ENCODE measurements at regions not wholly inside any gene's neighbourhood (a gene's known extent, or its start where the extent isn't known, plus 50 kb on each side); places are given as distances from the start of the nearest gene placed in this dataset.

DNA sequence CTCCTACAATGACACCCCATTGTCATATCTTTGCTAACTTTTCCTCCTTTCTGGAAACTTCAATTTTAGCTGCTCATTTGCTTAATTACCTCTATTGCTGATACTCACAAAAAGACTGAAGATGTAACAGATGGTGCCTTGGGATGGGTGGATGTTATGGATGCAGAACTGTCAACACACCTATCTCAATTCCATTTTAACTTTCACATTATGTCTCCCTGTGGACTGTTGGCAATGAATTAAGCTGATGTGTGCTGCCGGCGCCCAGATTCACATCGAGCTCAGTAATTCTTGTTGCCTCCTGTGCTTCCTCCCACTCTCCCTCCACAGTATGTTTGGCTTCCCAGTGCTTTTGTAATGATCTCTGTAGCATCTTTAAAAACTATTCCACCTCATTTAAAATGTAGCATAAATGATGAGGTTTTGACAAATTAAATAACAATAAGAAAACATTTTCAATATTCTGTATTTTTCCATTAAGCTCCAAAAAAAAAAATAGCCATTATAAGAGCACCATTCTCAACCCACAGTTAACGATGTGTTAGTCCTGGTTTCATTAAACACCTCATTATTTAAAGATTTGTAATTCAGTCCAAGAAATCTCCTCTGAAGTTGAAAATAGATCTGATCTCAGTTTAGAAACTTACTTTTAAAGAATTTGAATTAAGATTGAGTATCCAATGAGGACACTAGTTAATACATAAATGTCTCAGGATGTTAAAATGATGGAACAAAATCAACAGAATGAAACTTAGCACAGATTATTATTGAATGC lies 99.9 kb upstream of the FAM216B start:
- DNase-seq (ENCODE audit: extremely low read depth in 1 of 4, low spot score in 3 of 4), result no peak
- in situ Hi-C loops (cut with MboI), result no loop called here
- intact Hi-C loops (cut with micrococcal nuclease), result no loop called here
- CTCF ChIA-PET (ENCODE audit: low intra/inter-chr PET ratio), result no interaction called here
- no peaks in the 10 kb centered on the region for H3K79me2 ChIP-seq (ENCODE audit: control insufficient read depth, insufficient read depth, low read length)
- POLR2A ChIA-PET, result no interaction called here
- H3K9me3 ChIP-seq (replicated peaks; ENCODE audit: control insufficient read depth, insufficient read depth, low read depth, low read length), result no peaks in the 10 kb centered on the region
- H3K9me1 ChIP-seq (ENCODE audit: control insufficient read depth, insufficient read depth, low read length), result no peaks in the 10 kb centered on the region
- WGBS (ENCODE audit: insufficient coverage, low coverage, missing lambda C conversion rate), result 0% methylated on average over 1 of the region's 4 CpGs
- no peaks in the 10 kb centered on the region for H3K27me3 ChIP-seq (ENCODE audit: control insufficient read depth in 2 of 2, insufficient read depth in 2 of 2, low read length in 2 of 2)
- H4K20me1 ChIP-seq (replicated peaks; ENCODE audit: control insufficient read depth, insufficient read depth, low read length), result no peaks in the 10 kb centered on the region
- H3K4me3 ChIP-seq, result no peak overlapping the region
- no peak overlapping the region for H3K4me2 ChIP-seq (ENCODE audit: insufficient read depth, low read length)
- no peak overlapping the region for H3K9ac ChIP-seq (ENCODE audit: insufficient read depth in 1 of 2, low read depth in 2 of 2, low read length in 2 of 2)
- TF ChIP-seq TCF7 (IDR thresholded peaks at IDR 0.05; ENCODE audit: borderline replicate concordance), result no peak
- H3K4me1 ChIP-seq (replicated peaks in 1 of 2; ENCODE audit: control insufficient read depth in 2 of 2, insufficient read depth in 2 of 2, low read length in 2 of 2), result no peaks in the 10 kb centered on the region
- no peaks in the 10 kb centered on the region for H3K36me3 ChIP-seq (ENCODE audit: control insufficient read depth, insufficient read depth, low read length)
- no peak for FAIRE-seq
- BruUV-seq (replicated peaks), result no TSS peak
- ATAC-seq, result no peak
- H3K27ac ChIP-seq (ENCODE audit: extremely low read depth, low read depth, low read length), result no peak overlapping the region
- H2AFZ ChIP-seq (ENCODE audit: low read depth, low read length), result no peak overlapping the region

DNA sequence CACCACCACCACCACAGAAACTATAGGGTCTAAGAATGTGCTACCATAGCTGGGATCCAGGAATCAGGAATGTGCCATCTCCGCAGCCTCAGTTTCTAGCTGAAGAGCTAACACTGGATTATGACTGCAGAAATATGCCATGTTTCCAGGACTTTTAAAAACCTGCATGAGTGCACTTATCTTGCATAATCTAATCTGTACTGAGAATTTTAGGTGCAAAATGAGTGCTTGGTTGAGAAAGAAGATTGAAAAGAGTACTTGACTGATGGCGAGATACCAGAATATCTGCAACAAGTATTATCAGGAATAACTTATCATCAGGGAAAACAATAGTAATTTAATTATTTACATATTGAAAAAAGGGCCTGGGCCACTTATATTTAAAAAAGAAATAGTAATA lies 97.2 kb upstream of the FAM216B start:
- no peak for FAIRE-seq
- no peaks in the 10 kb centered on the region for H3K79me2 ChIP-seq (ENCODE audit: control insufficient read depth, insufficient read depth, low read length)
- no peaks in the 10 kb centered on the region for H3K9me3 ChIP-seq (replicated peaks; ENCODE audit: control insufficient read depth, insufficient read depth, low read depth, low read length)
- H3K36me3 ChIP-seq (ENCODE audit: control insufficient read depth, insufficient read depth, low read length), result no peaks in the 10 kb centered on the region
- 0% methylated on average over 2 of the region's 2 CpGs for WGBS (ENCODE audit: insufficient coverage, low coverage, missing lambda C conversion rate)
- H3K9ac ChIP-seq (ENCODE audit: insufficient read depth in 1 of 2, low read depth in 2 of 2, low read length in 2 of 2), result no peak overlapping the region
- no peak overlapping the region for H3K27ac ChIP-seq (ENCODE audit: extremely low read depth, low read depth, low read length)
- intact Hi-C loops (cut with micrococcal nuclease) (no loop called here), in situ Hi-C loops (cut with MboI) (no loop called here)
- ChIA-PET POLR2A (no interaction called here), CTCF (ENCODE audit: low intra/inter-chr PET ratio) (no interaction called here)
- H3K4me1 ChIP-seq (replicated peaks in 1 of 2; ENCODE audit: control insufficient read depth in 2 of 2, insufficient read depth in 2 of 2, low read length in 2 of 2), result no peaks in the 10 kb centered on the region
- H4K20me1 ChIP-seq (replicated peaks; ENCODE audit: control insufficient read depth, insufficient read depth, low read length), result no peaks in the 10 kb centered on the region
- no peak overlapping the region for H3K4me2 ChIP-seq (ENCODE audit: insufficient read depth, low read length)
- DNase-seq (ENCODE audit: extremely low read depth in 1 of 4, low spot score in 3 of 4), result no peak
- ATAC-seq, result no peak
- no TSS peak for BruUV-seq (replicated peaks)
- H3K9me1 ChIP-seq (ENCODE audit: control insufficient read depth, insufficient read depth, low read length), result no peaks in the 10 kb centered on the region
- no peak overlapping the region for H2AFZ ChIP-seq (ENCODE audit: low read depth, low read length)
- no peak overlapping the region for H3K4me3 ChIP-seq
- no peaks in the 10 kb centered on the region; a peak in 1 of 5 replicates for H3K27me3 ChIP-seq (ENCODE audit: control insufficient read depth in 2 of 2, insufficient read depth in 2 of 2, low read length in 2 of 2)
- TF ChIP-seq ZFP36 (IDR thresholded peaks at IDR 0.05; ENCODE audit: low read depth, low read length, partially characterized antibody) (no peak), PHB2 (IDR thresholded peaks at IDR 0.05; ENCODE audit: low read depth) (no peak), FIP1L1 (IDR thresholded peaks at IDR 0.05; ENCODE audit: low read depth, low read length, poor library complexity, severe bottlenecking) (no peak), SPI1 (IDR thresholded peaks at IDR 0.05; ENCODE audit: borderline replicate concordance, low read depth, low read length) (no peak), ZNF699 (CRISPR knock-in tag; IDR thresholded peaks at IDR 0.05; ENCODE audit: insufficient replicate concordance) (no peak), HOXB6 (CRISPR knock-in tag; IDR thresholded peaks at IDR 0.05; ENCODE audit: borderline replicate concordance) (no peak), LCOR (CRISPR knock-in tag; IDR thresholded peaks at IDR 0.05) (no peak), CEBPG (CRISPR knock-in tag; IDR thresholded peaks at IDR 0.05) (no peak), CEBPG (tag; conservative IDR thresholded peaks at IDR 0.05 in 1 of 2, IDR thresholded peaks at IDR 0.05 in 1 of 2) (no peak), POLR2G (IDR thresholded peaks at IDR 0.05; ENCODE audit: low read depth, low read length) (no peak), PYGO2 (tag; IDR thresholded peaks at IDR 0.05) (no peak), MTA2 (IDR thresholded peaks at IDR 0.05; ENCODE audit: low read depth) (no peak), HDAC1 (IDR thresholded peaks at IDR 0.05) (no peak), GABPB2 (CRISPR knock-in tag; conservative IDR thresholded peaks at IDR 0.05) (no peak)
- TF ChIP-seq, protein P1, sequence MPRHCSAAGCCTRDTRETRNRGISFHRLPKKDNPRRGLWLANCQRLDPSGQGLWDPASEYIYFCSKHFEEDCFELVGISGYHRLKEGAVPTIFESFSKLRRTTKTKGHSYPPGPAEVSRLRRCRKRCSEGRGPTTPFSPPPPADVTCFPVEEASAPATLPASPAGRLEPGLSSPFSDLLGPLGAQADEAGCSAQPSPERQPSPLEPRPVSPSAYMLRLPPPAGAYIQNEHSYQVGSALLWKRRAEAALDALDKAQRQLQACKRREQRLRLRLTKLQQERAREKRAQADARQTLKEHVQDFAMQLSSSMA (CRISPR knock-in tag; IDR thresholded peaks at IDR 0.05), result no peak
